IMR-90 (cell line): ENCODE measurements at regions not wholly inside any gene's neighbourhood (a gene's known extent, or its start where the extent isn't known, plus 50 kb on each side); places are given as distances from the start of the nearest gene placed in this dataset.

Source experiments
- ATAC-seq: fragments of 200-7000 bp; cut with Tn5 transposase; 2 replicates; pipeline ENCODE4 v1.9.1; 2020; ENCODE audit warnings: low read depth, mild to moderate bottlenecking, moderate library complexity
- BruUV-seq: library from RNA; stranded (reverse); fragments of 400-500 nt; replicated peaks from 2 replicates; lab custom pipeline; 2021; lab: Mats Ljungman, UMichigan
- CTCF ChIA-PET: fragments of 300-600 bp; formaldehyde crosslinking; extraction: SDS; loops from one replicate; lab custom pipeline; 2021; ENCODE audit warnings: antibody characterized with exemption; lab: Yijun Ruan, JAX
- POLR2A ChIA-PET: fragments of 300-600 bp; sonication (Branson Sonifier 250); formaldehyde crosslinking; loops from one replicate; lab custom pipeline; 2022; ENCODE audit warnings: antibody characterized with exemption; ENCODE audit not compliant: unreplicated experiment; lab: Charles Lee
- DNase-seq: peaks from one replicate; pipeline ENCODE4 v3.0.0; 2013
- H2AFZ ChIP-seq: replicated peaks from 2 replicates; pipeline ENCODE3; 2013; ENCODE audit warnings: low read length, mild to moderate bottlenecking; ENCODE audit not compliant: poor library complexity
- H2AK5ac ChIP-seq: 2 replicates; pipeline ENCODE4 v1.6.1; 2013; ENCODE audit warnings: low read depth, low read length, inconsistent platforms
- H2AK9ac ChIP-seq: replicated peaks from 2 replicates; pipeline ENCODE3; 2013; ENCODE audit warnings: mild to moderate bottlenecking, low read depth, low read length, moderate library complexity; ENCODE audit not compliant: poor library complexity
- H2BK120ac ChIP-seq: 2 replicates; pipeline ENCODE4 v1.6.1; 2013; ENCODE audit warnings: low read depth, low read length, inconsistent platforms
- H2BK15ac ChIP-seq: 3 replicates; pipeline ENCODE4 v1.6.1; 2013; ENCODE audit warnings: low read depth, low read length, inconsistent platforms
- H2BK20ac ChIP-seq: 2 replicates; pipeline ENCODE4 v1.6.1; 2013; ENCODE audit warnings: low read depth, mild to moderate bottlenecking, inconsistent platforms, low read length, moderate library complexity
- H2BK5ac ChIP-seq: 2 replicates; pipeline ENCODE4 v1.6.1; 2013; ENCODE audit warnings: mild to moderate bottlenecking, low read depth, low read length, inconsistent platforms; ENCODE audit not compliant: poor library complexity, severe bottlenecking
- H3K14ac ChIP-seq: replicated peaks from 2 replicates; pipeline ENCODE4 v1.6.1; 2013; ENCODE audit warnings: low read depth, low read length, inconsistent platforms
- H3K18ac ChIP-seq: 2 replicates; pipeline ENCODE4 v1.6.1; 2013; ENCODE audit warnings: low read depth, low read length, control low read depth
- H3K23ac ChIP-seq: 2 replicates; pipeline ENCODE4 v1.6.1; 2013; ENCODE audit warnings: low read depth, low read length, inconsistent platforms
- H3K27ac ChIP-seq: 2 replicates; pipeline ENCODE4 v1.5.1; 2013; ENCODE audit warnings: mild to moderate bottlenecking, control low read depth, low read length; ENCODE audit not compliant: insufficient read depth
- H3K27me3 ChIP-seq: 2 replicates; pipeline ENCODE4 v1.6.1; 2013; ENCODE audit warnings: low read length; ENCODE audit not compliant: control insufficient read depth, insufficient read depth
- H3K36me3 ChIP-seq: 2 replicates; pipeline ENCODE4 v1.6.1; 2013; ENCODE audit warnings: low read length, mixed read lengths; ENCODE audit not compliant: control insufficient read depth, insufficient read depth
- H3K4ac ChIP-seq: 2 replicates; pipeline ENCODE4 v1.6.1; 2013; ENCODE audit warnings: low read depth, low read length, inconsistent platforms
- H3K4me1 ChIP-seq: 2 replicates; pipeline ENCODE4 v1.6.1; 2013; ENCODE audit warnings: low read length, mixed read lengths; ENCODE audit not compliant: control insufficient read depth, insufficient read depth
- H3K4me2 ChIP-seq: 2 replicates; pipeline ENCODE4 v1.6.1; 2013; ENCODE audit warnings: low read depth, mild to moderate bottlenecking, control low read depth, low read length, moderate library complexity
- H3K4me3 ChIP-seq: 2 replicates; pipeline ENCODE4 v1.5.1; 2013; ENCODE audit warnings: low read depth, mild to moderate bottlenecking, control low read depth, low read length, moderate library complexity; ENCODE audit not compliant: insufficient read depth
- H3K56ac ChIP-seq: 2 replicates; pipeline ENCODE4 v1.6.1; 2013; ENCODE audit warnings: low read length, inconsistent platforms; ENCODE audit not compliant: insufficient read depth; ENCODE audit errors: extremely low read depth
- H3K79me1 ChIP-seq, 2 experiments: 2 replicates each; pipeline ENCODE4 v1.6.1; 2013; ENCODE audit warnings: low read length in 2 of 2, inconsistent platforms in 1 of 2, low read depth in 1 of 2
- H3K9ac ChIP-seq: 2 replicates; pipeline ENCODE4 v1.6.1; 2013; ENCODE audit warnings: low read depth, low read length, control low read depth
- H3K9me1 ChIP-seq: 2 replicates; pipeline ENCODE4 v1.6.1; 2013; ENCODE audit warnings: low read length, inconsistent platforms; ENCODE audit not compliant: insufficient read depth
- H3K9me3 ChIP-seq: 2 replicates; pipeline ENCODE4 v1.6.1; 2013; ENCODE audit warnings: low read length; ENCODE audit not compliant: control insufficient read depth, insufficient read depth
- H4K20me1 ChIP-seq: 2 replicates; pipeline ENCODE4 v1.6.1; 2013; ENCODE audit warnings: low read length, inconsistent platforms; ENCODE audit not compliant: insufficient read depth
- H4K5ac ChIP-seq: 2 replicates; pipeline ENCODE4 v1.6.1; 2013; ENCODE audit warnings: mild to moderate bottlenecking, low read depth, low read length, control low read depth
- H4K8ac ChIP-seq, 2 experiments: 2 replicates each; pipeline ENCODE4 v1.6.1; 2013; ENCODE audit warnings: low read depth in 2 of 2, low read length in 2 of 2, control low read depth in 1 of 2, inconsistent platforms in 1 of 2
- H4K91ac ChIP-seq: 2 replicates; pipeline ENCODE4 v1.6.1; 2013; ENCODE audit warnings: low read depth, low read length, inconsistent platforms; ENCODE audit not compliant: insufficient read depth
- BHLHE40 ChIP-seq: fragments of 150-350 bp; IDR thresholded peaks from 2 replicates; pipeline ENCODE4 v1.6.1; 2016; ENCODE audit warnings: mild to moderate bottlenecking, low read depth, low read length
- CHD1 ChIP-seq: IDR thresholded peaks from 2 replicates; pipeline ENCODE4 v1.6.1; 2012; ENCODE audit warnings: low read depth, low read length, improper control_type of control experiment
- FOS ChIP-seq: fragments of 150-350 bp; IDR thresholded peaks from 2 replicates; pipeline ENCODE4 v1.6.1; 2016; ENCODE audit warnings: low read depth, low read length
- MAFK ChIP-seq: IDR thresholded peaks from 2 replicates; pipeline ENCODE4 v1.6.1; 2012; ENCODE audit warnings: low read depth, low read length, improper control_type of control experiment
- MAZ ChIP-seq: IDR thresholded peaks from 2 replicates; pipeline ENCODE4 v1.6.1; 2012; ENCODE audit warnings: low read depth, mild to moderate bottlenecking, low read length, improper control_type of control experiment, moderate library complexity, borderline replicate concordance
- NFE2L2 ChIP-seq: fragments of 150-350 bp; IDR thresholded peaks from 2 replicates; pipeline ENCODE4 v1.6.1; 2016; ENCODE audit warnings: low read depth, mild to moderate bottlenecking, low read length
- RAD21 ChIP-seq: IDR thresholded peaks from 2 replicates; pipeline ENCODE4 v1.6.1; 2012; ENCODE audit warnings: low read length, improper control_type of control experiment
- RCOR1 ChIP-seq: IDR thresholded peaks from 2 replicates; pipeline ENCODE4 v1.6.1; 2012; ENCODE audit warnings: mild to moderate bottlenecking, low read length, improper control_type of control experiment; ENCODE audit not compliant: insufficient replicate concordance
- SMC3 ChIP-seq: fragments of 150-350 bp; IDR thresholded peaks from 2 replicates; pipeline ENCODE4 v1.6.1; 2016; ENCODE audit warnings: low read depth, mild to moderate bottlenecking, antibody characterized with exemption, low read length, moderate library complexity
- USF2 ChIP-seq: fragments of 150-350 bp; IDR thresholded peaks from 2 replicates; pipeline ENCODE4 v1.6.1; 2017; ENCODE audit warnings: mild to moderate bottlenecking, antibody characterized with exemption, low read length, low read depth
- WGBS, 2 experiments: methylation state at CpG; one replicate each; pipeline versions ENCODE4 v1.1.5 to v1.1.7; 2013; ENCODE audit warnings: missing lambda C conversion rate in 2 of 2; ENCODE audit not compliant: insufficient read length in 1 of 2; ENCODE audit errors: extremely low coverage in 2 of 2; 5-methylcytosine and 5-hydroxymethylcytosine counted together
- dilution Hi-C: fragments of 300-500 bp; cut with HindIII; formaldehyde crosslinking; loops from one replicate; pipeline ENCODE4 v1.14.3; 2018; ENCODE audit warnings: low sequenced_read_pairs; ENCODE audit not compliant: unreplicated experiment
- in situ Hi-C: fragments of 300-500 bp; cut with MboI; formaldehyde crosslinking; loops from 3 replicates; pipeline ENCODE4 v1.14.3; 2019; ENCODE audit warnings: low sequenced_read_pairs, inconsistent platforms, mixed read lengths
- intact Hi-C: fragments of 100-400 bp; cut with micrococcal nuclease; formaldehyde crosslinking; loops from 2 replicates; pipeline ENCODE4 v1.10.0; 2022
- TF ChIP-seq, protein P1 (sequence below): conservative IDR thresholded peaks from 2 replicates; pipeline ENCODE4 v1.5.1; 2012; ENCODE audit warnings: mild to moderate bottlenecking, low read depth, low read length, improper control_type of control experiment

- H3K9ac ChIP-seq: no peak overlapping the region
- H2BK5ac ChIP-seq: peak overlapping the region; percentile 84
- H3K9me3 ChIP-seq: no peaks in the 10 kb centered on the region
Measured at GRCh38 chr2:150041722-150042425, 445.6 kb downstream of the RND3 start.

More at GRCh38 chr2:150041722-150042425, 445.6 kb downstream of the RND3 start:
- DNase-seq (peak; percentile 86), ATAC-seq (peak; percentile 90)
- H2BK20ac ChIP-seq: peak overlapping the region; percentile 58
- no peaks in the 10 kb centered on the region for H4K20me1 ChIP-seq
- H4K8ac ChIP-seq: peak overlapping the region in 1 of 2 experiments; percentile 80; a peak in 2 of 4 replicates
- no peak overlapping the region for H2AK5ac ChIP-seq
- BruUV-seq: no TSS peak
- peaks cover 3% of the 10 kb centered on the region; the same call in 1 of the 2 replicates for H3K9me1 ChIP-seq
- H3K4me1 ChIP-seq: peaks cover 6% of the 10 kb centered on the region; the same call in 1 of the 2 replicates
- H3K14ac ChIP-seq: peak overlapping the region; percentile 79; the same call in 1 of the 2 replicates
- H4K5ac ChIP-seq: peak overlapping the region; percentile 56; the same call in 1 of the 2 replicates
- H4K91ac ChIP-seq: peak overlapping the region; percentile 73
- no peaks in the 10 kb centered on the region for H3K36me3 ChIP-seq
- intact Hi-C loops: loop anchor here (10.0 kb wide), 1 partner anchor 423 kb away; no protein-coding TSS in a partner anchor
- no peaks in the 10 kb centered on the region for H3K27me3 ChIP-seq
- in situ Hi-C loops: no loop called here
- peak overlapping the region; percentile 65 for H3K4ac ChIP-seq
- dilution Hi-C loops: no loop called here
- 0% methylated on average over 2 of the region's 8 CpGs; no CpG with 5 or more reads in 1 of the 2 experiments for WGBS, 2 experiments
- peak overlapping the region; percentile 58 for H3K4me2 ChIP-seq
- H2BK120ac ChIP-seq: peak overlapping the region; percentile 82
- POLR2A ChIA-PET: interaction anchor here (0.6 kb wide), 1 partner anchor 34 kb away, joined by 4 read pairs; no protein-coding TSS in a partner anchor
- no peak overlapping the region for H2AK9ac ChIP-seq
- peak overlapping the region; percentile 79 for H3K23ac ChIP-seq
- H2BK15ac ChIP-seq: peak overlapping the region; percentile 22; the same call in 1 of the 3 replicates
- 0 out of 2 replicates have a peak, but pooled peaks have one; percentile 2 for TF ChIP-seq RAD21
- peak; percentile 31; the same call in 1 of the 2 replicates for TF ChIP-seq MAFK
- TF ChIP-seq FOS: 0 out of 2 replicates have a peak, but pooled peaks have one; percentile 16
- no peak for TF ChIP-seq MAZ
- no peak for TF ChIP-seq USF2
- no peak for TF ChIP-seq SMC3
- TF ChIP-seq RCOR1: no peak
- peak; percentile 62; the same call in 1 of the 2 replicates for TF ChIP-seq NFE2L2
- TF ChIP-seq CHD1: no peak
- no peak for TF ChIP-seq BHLHE40
- TF ChIP-seq, protein P1, sequence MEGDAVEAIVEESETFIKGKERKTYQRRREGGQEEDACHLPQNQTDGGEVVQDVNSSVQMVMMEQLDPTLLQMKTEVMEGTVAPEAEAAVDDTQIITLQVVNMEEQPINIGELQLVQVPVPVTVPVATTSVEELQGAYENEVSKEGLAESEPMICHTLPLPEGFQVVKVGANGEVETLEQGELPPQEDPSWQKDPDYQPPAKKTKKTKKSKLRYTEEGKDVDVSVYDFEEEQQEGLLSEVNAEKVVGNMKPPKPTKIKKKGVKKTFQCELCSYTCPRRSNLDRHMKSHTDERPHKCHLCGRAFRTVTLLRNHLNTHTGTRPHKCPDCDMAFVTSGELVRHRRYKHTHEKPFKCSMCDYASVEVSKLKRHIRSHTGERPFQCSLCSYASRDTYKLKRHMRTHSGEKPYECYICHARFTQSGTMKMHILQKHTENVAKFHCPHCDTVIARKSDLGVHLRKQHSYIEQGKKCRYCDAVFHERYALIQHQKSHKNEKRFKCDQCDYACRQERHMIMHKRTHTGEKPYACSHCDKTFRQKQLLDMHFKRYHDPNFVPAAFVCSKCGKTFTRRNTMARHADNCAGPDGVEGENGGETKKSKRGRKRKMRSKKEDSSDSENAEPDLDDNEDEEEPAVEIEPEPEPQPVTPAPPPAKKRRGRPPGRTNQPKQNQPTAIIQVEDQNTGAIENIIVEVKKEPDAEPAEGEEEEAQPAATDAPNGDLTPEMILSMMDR: no peak
- no peaks in the 10 kb centered on the region for H3K79me1 ChIP-seq
- peak overlapping the region; percentile 10; the same call in 1 of the 2 replicates for H3K27ac ChIP-seq
- CTCF ChIA-PET: interaction anchor here (1.0 to 1.2 kb wide), 2 partner anchors 14 to 19 kb away, joined by 3 read pairs; no protein-coding TSS in a partner anchor
- H3K56ac ChIP-seq: 0 out of 2 replicates have a peak overlapping the region, but pooled peaks have one; percentile 44
- peak overlapping the region; percentile 84 for H2AFZ ChIP-seq
- H3K18ac ChIP-seq: peak overlapping the region; percentile 83; the same call in 1 of the 2 replicates
- H3K4me3 ChIP-seq: no peak overlapping the region; the same call in 1 of the 2 replicates
